ENCODE measurements at regions not wholly inside any gene's neighbourhood (a gene's known extent, or its start where the extent isn't known, plus 50 kb on each side); places are given as distances from the start of the nearest gene placed in this dataset.

GRCh38 chr20:48285656-48286055, 500.4 kb upstream of the SULF2 start:
- peaks cover 5 to 44% (median 33%) of the 10 kb centered on the region in 4 donors for H3K4me1 ChIP-seq
- no peak for TF ChIP-seq CTCF (IDR thresholded peaks at IDR 0.05)
- H3K27me3 ChIP-seq: no peaks in the 10 kb centered on the region
- H3K4me3 ChIP-seq: no peak overlapping the region
- H3K27ac ChIP-seq: peak overlapping the region in 1 of 2 donors; percentile 68
- intact Hi-C loops (cut with DNase I; ENCODE audit: low total_unique reads): no loop called here
- H3K9me3 ChIP-seq: no peaks in the 10 kb centered on the region
- DNase-seq: no peak
- no peaks in the 10 kb centered on the region for H3K36me3 ChIP-seq

- no peak for TF ChIP-seq CTCF (IDR thresholded peaks at IDR 0.05)
- Histone ChIP-seq H3K36me3 (no peaks in the 10 kb centered on the region), H3K27ac (no peak overlapping the region), H3K27me3 (no peaks in the 10 kb centered on the region), H3K4me3 (no peak overlapping the region), H3K4me1 (peaks cover 5 to 43% (median 33%) of the 10 kb centered on the region in 4 donors), H3K9me3 (no peaks in the 10 kb centered on the region)
- DNase-seq: no peak
- intact Hi-C loops (cut with DNase I; ENCODE audit: low total_unique reads): no loop called here
These were observed 499.6 kb upstream of the SULF2 start for GRCh38 chr20:48284837-48285236.

GRCh38 chr20:48284315-48284714, 499.0 kb upstream of the SULF2 start:
- TF ChIP-seq CTCF (IDR thresholded peaks at IDR 0.05): no peak
- Histone ChIP-seq H3K9me3 (no peaks in the 10 kb centered on the region), H3K4me3 (no peak overlapping the region), H3K36me3 (no peaks in the 10 kb centered on the region), H3K27ac (no peak overlapping the region), H3K27me3 (no peaks in the 10 kb centered on the region), H3K4me1 (peaks cover 5 to 38% (median 31%) of the 10 kb centered on the region in 4 donors)
- DNase-seq: no peak
- intact Hi-C loops (cut with DNase I; ENCODE audit: low total_unique reads): no loop called here

- TF ChIP-seq CTCF (IDR thresholded peaks at IDR 0.05): no peak
- Histone ChIP-seq H3K27ac (peak overlapping the region in 1 of 2 donors; percentile 18), H3K36me3 (no peaks in the 10 kb centered on the region), H3K9me3 (no peaks in the 10 kb centered on the region), H3K27me3 (no peaks in the 10 kb centered on the region), H3K4me1 (peaks cover 5 to 31% (median 25%) of the 10 kb centered on the region in 4 donors), H3K4me3 (no peak overlapping the region)
- intact Hi-C loops (cut with DNase I; ENCODE audit: low total_unique reads): no loop called here
- DNase-seq: peak; percentile 46 to 84
These were observed 498.3 kb upstream of the SULF2 start for GRCh38 chr20:48283470-48284110.

- intact Hi-C loops (cut with DNase I; ENCODE audit: low total_unique reads): no loop called here
- H3K4me1 ChIP-seq: peaks cover 5 to 28% (median 23%) of the 10 kb centered on the region in 4 donors
- H3K4me3 ChIP-seq: no peak overlapping the region
- no peaks in the 10 kb centered on the region for H3K9me3 ChIP-seq
- H3K36me3 ChIP-seq: no peaks in the 10 kb centered on the region
- no peak overlapping the region for H3K27ac ChIP-seq
- TF ChIP-seq CTCF (IDR thresholded peaks at IDR 0.05): no peak
- no peak for DNase-seq
- H3K27me3 ChIP-seq: no peaks in the 10 kb centered on the region
These were observed 497.4 kb upstream of the SULF2 start for GRCh38 chr20:48282591-48283228.
